GOT3 (cell line): ENCODE measurements at regions not wholly inside any gene's neighbourhood (a gene's known extent, or its start where the extent isn't known, plus 50 kb on each side); places are given as distances from the start of the nearest gene placed in this dataset.

Experiments
- DNase-seq: peaks from one replicate; lab custom pipeline; 2025; ENCODE audit warnings: mixed read lengths; lab: John Stamatoyannopoulos, UW

GRCh38 chr7:106606120-106606519, 54.8 kb downstream of the CCDC71L start:
- no peak for DNase-seq

GRCh38 chr7:106604971-106605370, 56.0 kb downstream of the CCDC71L start:
- no peak for DNase-seq

GRCh38 chr7:106604303-106604924, 56.5 kb downstream of the CCDC71L start:
- no peak for DNase-seq

GRCh38 chr7:106603346-106603745, 57.6 kb downstream of the CCDC71L start:
- no peak for DNase-seq

GRCh38 chr7:106602062-106602461, 58.9 kb downstream of the CCDC71L start:
- DNase-seq: no peak

GRCh38 chr7:106600569-106601373, 60.2 kb downstream of the CCDC71L start:
- DNase-seq: no peak

GRCh38 chr7:106599343-106599698, 61.6 kb downstream of the CCDC71L start:
- no peak for DNase-seq

GRCh38 chr7:106598663-106599342, 62.2 kb downstream of the CCDC71L start:
- no peak for DNase-seq

- DNase-seq: no peak
These were observed 63.0 kb downstream of the CCDC71L start for GRCh38 chr7:106597751-106598546.

- DNase-seq: no peak
These were observed 63.9 kb downstream of the CCDC71L start for GRCh38 chr7:106597014-106597413.

GRCh38 chr7:106595922-106596321, 65.0 kb downstream of the CCDC71L start:
- no peak for DNase-seq

GRCh38 chr7:106593028-106593417, 67.9 kb downstream of the CCDC71L start:
- no peak for DNase-seq

GRCh38 chr7:106592282-106593027, 68.5 kb downstream of the CCDC71L start:
- DNase-seq: no peak

GRCh38 chr7:106591146-106591545, 69.8 kb downstream of the CCDC71L start:
- no peak for DNase-seq

- no peak for DNase-seq
These were observed 70.6 kb downstream of the CCDC71L start for GRCh38 chr7:106590209-106590816.

- no peak for DNase-seq
These were observed 71.6 kb downstream of the CCDC71L start for GRCh38 chr7:106589198-106589879.

GRCh38 chr7:106588422-106589197, 72.3 kb downstream of the CCDC71L start:
- DNase-seq: no peak

- no peak for DNase-seq
These were observed 75.8 kb downstream of the CCDC71L start for GRCh38 chr7:106584914-106585759.
